GM21367 (cell line): ENCODE measurements at regions not wholly inside any gene's neighbourhood (a gene's known extent, or its start where the extent isn't known, plus 50 kb on each side); places are given as distances from the start of the nearest gene placed in this dataset.

Experiments
- ATAC-seq: cut with Tn5 transposase; IDR thresholded peaks from one replicate; pipeline ENCODE4 v1.9.1; 2021; ENCODE audit not compliant: unreplicated experiment

GRCh38 chr12:76704693-76705092 lies 59.2 kb upstream of the ZDHHC17 start:
- no peak for ATAC-seq

- ATAC-seq = no peak
Measured at GRCh38 chr12:76706101-76706500, 57.8 kb upstream of the ZDHHC17 start.

GRCh38 chr12:76706761-76707160 lies 57.2 kb upstream of the ZDHHC17 start:
- no peak for ATAC-seq

GRCh38 chr12:76707772-76708171 lies 56.1 kb upstream of the ZDHHC17 start:
- no peak for ATAC-seq

GRCh38 chr12:76708296-76708695 lies 55.6 kb upstream of the ZDHHC17 start:
- ATAC-seq = no peak

- no peak for ATAC-seq
Measured at GRCh38 chr12:76711241-76711640, 52.7 kb upstream of the ZDHHC17 start.

GRCh38 chr12:76713130-76713529 lies 50.8 kb upstream of the ZDHHC17 start:
- ATAC-seq = no peak

GRCh38 chr12:76713986-76714385 lies 49.9 kb upstream of the ZDHHC17 start:
- no peak for ATAC-seq
